Activated CD4-positive, alpha-beta T cell treated with anti-CD3 and anti-CD28 coated beads for 36 hours (primary cell): ENCODE measurements at regions not wholly inside any gene's neighbourhood (a gene's known extent, or its start where the extent isn't known, plus 50 kb on each side); places are given as distances from the start of the nearest gene placed in this dataset.

Experiments used
- ATAC-seq: fragments of 200-7000 bp; cut with Tn5 transposase; one replicate; pipeline ENCODE4 v1.10.0; 2021; ENCODE audit warnings: mild to moderate bottlenecking, moderate library complexity
- CTCF ChIA-PET: fragments of 350-600 bp; sonication (Branson Sonifier 250); formaldehyde crosslinking; loops from one replicate; lab custom pipeline; 2021; ENCODE audit warnings: antibody characterized with exemption; lab: Charles Lee
- POLR2A ChIA-PET: fragments of 350-600 bp; sonication (Branson Sonifier 250); formaldehyde crosslinking; loops from one replicate; lab custom pipeline; 2021; ENCODE audit warnings: antibody characterized with exemption, inconsistent platforms; lab: Charles Lee
- DNase-seq: peaks from one replicate; pipeline ENCODE4 v3.0.0-alpha.2; 2020
- H3K27ac Mint-ChIP-seq: one replicate; pipeline ENCODE4 v1.8.0; 2021; ENCODE audit warnings: mixed read lengths
- H3K27me3 Mint-ChIP-seq: one replicate; pipeline ENCODE4 v1.8.0; 2021; ENCODE audit warnings: mixed read lengths
- H3K36me3 Mint-ChIP-seq: one replicate; pipeline ENCODE4 v1.8.0; 2021; ENCODE audit warnings: low read depth, mixed read lengths
- H3K4me1 Mint-ChIP-seq: one replicate; pipeline ENCODE4 v1.8.0; 2021; ENCODE audit warnings: mixed read lengths
- H3K4me3 Mint-ChIP-seq: one replicate; pipeline ENCODE4 v1.8.0; 2021; ENCODE audit warnings: mild to moderate bottlenecking, moderate library complexity, mixed read lengths
- H3K9me3 Mint-ChIP-seq: one replicate; pipeline ENCODE4 v1.8.0; 2021; ENCODE audit warnings: low read depth, mixed read lengths
- intact Hi-C, 2 experiments: fragments of 100-400 bp; cut with DNase I in 1 of 2; cut with micrococcal nuclease in 1 of 2; formaldehyde crosslinking; loops; one replicate each; pipeline versions ENCODE4 v1.14.2 to v1.15.1; 2022 to 2024; cut with DNase I, micrococcal nuclease

- Mint-ChIP-seq H3K27ac (no peak overlapping the region), H3K4me1 (no peaks in the 10 kb centered on the region), H3K4me3 (no peak overlapping the region), H3K27me3 (peaks cover 6% of the 10 kb centered on the region), H3K9me3 (peaks cover 9% of the 10 kb centered on the region), H3K36me3 (no peaks in the 10 kb centered on the region)
- DNase-seq (no peak), ATAC-seq (no peak)
- intact Hi-C loops = no loop called here
- POLR2A ChIA-PET = no interaction called here
- CTCF ChIA-PET = no interaction called here
These were observed 61.5 kb upstream of the NR3C2 start for GRCh38 chr4:148503681-148504080.

- Mint-ChIP-seq H3K9me3 (no peaks in the 10 kb centered on the region), H3K4me1 (no peaks in the 10 kb centered on the region), H3K4me3 (no peak overlapping the region), H3K27me3 (peaks cover 4% of the 10 kb centered on the region), H3K27ac (no peak overlapping the region), H3K36me3 (no peaks in the 10 kb centered on the region)
- intact Hi-C loops = no loop called here
- POLR2A ChIA-PET = no interaction called here
- CTCF ChIA-PET = no interaction called here
- DNase-seq (no peak), ATAC-seq (no peak)
These were observed 55.0 kb upstream of the NR3C2 start for GRCh38 chr4:148497258-148497657.

GRCh38 chr4:148495463-148495862 is 53.2 kb upstream of the NR3C2 start:
- no peaks in the 10 kb centered on the region for H3K9me3 Mint-ChIP-seq
- no peaks in the 10 kb centered on the region for H3K4me1 Mint-ChIP-seq
- CTCF ChIA-PET = no interaction called here
- H3K27me3 Mint-ChIP-seq = no peaks in the 10 kb centered on the region
- DNase-seq (no peak), ATAC-seq (no peak)
- no peak overlapping the region for H3K4me3 Mint-ChIP-seq
- H3K27ac Mint-ChIP-seq = no peak overlapping the region
- POLR2A ChIA-PET = no interaction called here
- intact Hi-C loops = no loop called here
- no peaks in the 10 kb centered on the region for H3K36me3 Mint-ChIP-seq
